Vagina (tissue), 2 donors: ENCODE measurements at regions not wholly inside any gene's neighbourhood (a gene's known extent, or its start where the extent isn't known, plus 50 kb on each side); places are given as distances from the start of the nearest gene placed in this dataset.

Source experiments
- POLR2A ChIP-seq, 2 donors: fragments of 450-650 bp; IDR thresholded peaks; one replicate each; pipeline ENCODE4 v1.6.1; 2017; ENCODE audit warnings: antibody characterized with exemption in 2 of 2, mild to moderate bottlenecking in 2 of 2, moderate library complexity in 2 of 2
- TF ChIP-seq, protein P1 (sequence below), 3 experiments: fragments of 450-650 bp in 2 of 3; fragments of 200-600 bp in 1 of 3; sonication (generic) in 1 of 3; IDR thresholded peaks; one replicate each; pipeline ENCODE4 v1.5.1; 2017 to 2019; ENCODE audit warnings: antibody characterized with exemption in 3 of 3, mild to moderate bottlenecking in 2 of 3, moderate library complexity in 2 of 3

DNA sequence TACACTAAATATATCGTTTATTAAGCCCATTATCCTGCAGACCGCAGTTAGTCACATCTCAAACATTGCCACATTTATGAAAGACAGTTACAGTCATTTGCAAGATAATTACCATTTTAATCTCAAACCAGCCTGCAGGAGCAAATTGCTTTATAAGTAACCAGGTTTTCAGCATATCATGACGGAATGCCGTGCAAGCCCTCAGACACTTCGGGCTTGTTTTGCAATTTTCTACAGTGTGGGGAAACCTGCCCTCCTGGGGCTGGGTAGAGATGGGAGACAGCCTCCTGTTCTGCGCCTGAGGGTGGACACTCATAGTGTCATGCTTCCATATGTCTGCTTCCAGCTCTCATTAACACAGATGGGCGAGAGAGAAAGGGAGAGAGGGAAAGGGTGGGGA, 563.9 kb downstream of the NPHP4 start:
- TF ChIP-seq, protein P1, sequence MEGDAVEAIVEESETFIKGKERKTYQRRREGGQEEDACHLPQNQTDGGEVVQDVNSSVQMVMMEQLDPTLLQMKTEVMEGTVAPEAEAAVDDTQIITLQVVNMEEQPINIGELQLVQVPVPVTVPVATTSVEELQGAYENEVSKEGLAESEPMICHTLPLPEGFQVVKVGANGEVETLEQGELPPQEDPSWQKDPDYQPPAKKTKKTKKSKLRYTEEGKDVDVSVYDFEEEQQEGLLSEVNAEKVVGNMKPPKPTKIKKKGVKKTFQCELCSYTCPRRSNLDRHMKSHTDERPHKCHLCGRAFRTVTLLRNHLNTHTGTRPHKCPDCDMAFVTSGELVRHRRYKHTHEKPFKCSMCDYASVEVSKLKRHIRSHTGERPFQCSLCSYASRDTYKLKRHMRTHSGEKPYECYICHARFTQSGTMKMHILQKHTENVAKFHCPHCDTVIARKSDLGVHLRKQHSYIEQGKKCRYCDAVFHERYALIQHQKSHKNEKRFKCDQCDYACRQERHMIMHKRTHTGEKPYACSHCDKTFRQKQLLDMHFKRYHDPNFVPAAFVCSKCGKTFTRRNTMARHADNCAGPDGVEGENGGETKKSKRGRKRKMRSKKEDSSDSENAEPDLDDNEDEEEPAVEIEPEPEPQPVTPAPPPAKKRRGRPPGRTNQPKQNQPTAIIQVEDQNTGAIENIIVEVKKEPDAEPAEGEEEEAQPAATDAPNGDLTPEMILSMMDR (IDR thresholded peaks at IDR 0.05) = no peak
- no peak for TF ChIP-seq POLR2A (IDR thresholded peaks at IDR 0.05)
